SK-N-SH (cell line): ENCODE measurements at regions not wholly inside any gene's neighbourhood (a gene's known extent, or its start where the extent isn't known, plus 50 kb on each side); places are given as distances from the start of the nearest gene placed in this dataset.

Source experiments
- CTCF ChIA-PET: fragments of 300-600, 350-600 bp; formaldehyde crosslinking; extraction: SDS; loops from one replicate; lab custom pipeline; 2021; lab: Yijun Ruan, JAX
- POLR2A ChIA-PET: fragments of 350-600 bp; sonication (Branson Sonifier 250); formaldehyde crosslinking; extraction: SDS; loops from one replicate; lab custom pipeline; 2020; ENCODE audit warnings: antibody characterized with exemption, inconsistent platforms; lab: Yijun Ruan, JAX
- DNase-seq: peaks from one replicate; pipeline ENCODE4 v3.0.0; 2012
- H2AFZ ChIP-seq: fragments of 200-600 bp; sonication (generic); 2 replicates; pipeline ENCODE4 v1.8.1; 2016; ENCODE audit warnings: antibody characterized with exemption, mild to moderate bottlenecking, low read depth
- H3F3A ChIP-seq: fragments of 200-600 bp; sonication (generic); replicated peaks from 2 replicates; pipeline ENCODE3; 2016; ENCODE audit warnings: antibody characterized with exemption, mild to moderate bottlenecking; ENCODE audit not compliant: insufficient read depth
- H3K27ac ChIP-seq, 2 experiments: fragments of 200-500 bp in 1 of 2; fragments of 200-600 bp in 1 of 2; sonication (Bioruptor generic) in 1 of 2; sonication (generic), shearing (Covaris generic) in 1 of 2; 2 replicates each; pipeline versions ENCODE4 v1.5.1 to v1.6.1; 2014 to 2016; ENCODE audit warnings: low read depth in 2 of 2, inconsistent platforms in 1 of 2, low read length in 1 of 2, mild to moderate bottlenecking in 1 of 2, mixed read lengths in 1 of 2
- H3K27me3 ChIP-seq: fragments of 200-600 bp; sonication (generic), shearing (Covaris generic); 2 replicates; pipeline ENCODE4 v1.6.1; 2016; ENCODE audit warnings: mixed run types; ENCODE audit not compliant: insufficient read depth
- H3K36me3 ChIP-seq, 2 experiments: fragments of 200-500 bp in 1 of 2; fragments of 200-600 bp in 1 of 2; sonication (Bioruptor generic) in 1 of 2; sonication (generic) in 1 of 2; replicated peaks in 1 of 2; 2 replicates each; pipeline versions ENCODE3 to v1.5.1; 2014 to 2016; ENCODE audit warnings: low read length in 1 of 2, mild to moderate bottlenecking in 1 of 2; ENCODE audit not compliant: insufficient read depth in 2 of 2, control insufficient read depth in 1 of 2
- H3K4me1 ChIP-seq, 2 experiments: fragments of 200-500 bp in 1 of 2; fragments of 200-600 bp in 1 of 2; sonication (Bioruptor generic) in 1 of 2; sonication (generic), shearing (Covaris generic) in 1 of 2; 2 replicates each; pipeline versions ENCODE4 v1.5.1 to v1.6.1; 2014 to 2016; ENCODE audit warnings: low read depth in 1 of 2, low read length in 1 of 2, mixed run types in 1 of 2; ENCODE audit not compliant: insufficient read depth in 2 of 2, control insufficient read depth in 1 of 2
- H3K4me2 ChIP-seq: fragments of 200-600 bp; sonication (generic), shearing (Covaris generic); 2 replicates; pipeline ENCODE4 v1.6.1; 2017; ENCODE audit warnings: mixed run types
- H3K4me3 ChIP-seq, 2 experiments: fragments of 200-500 bp in 1 of 2; fragments of 200-600 bp in 1 of 2; sonication (Bioruptor generic) in 1 of 2; sonication (generic), shearing (Covaris generic) in 1 of 2; 2 replicates each; pipeline versions ENCODE4 v1.5.1 to v1.8.1; 2014 to 2016; ENCODE audit warnings: low read depth in 2 of 2, inconsistent platforms in 1 of 2, low read length in 1 of 2, mild to moderate bottlenecking in 1 of 2, mixed read lengths in 1 of 2, moderate library complexity in 1 of 2
- H3K79me2 ChIP-seq: fragments of 200-600 bp; sonication (generic); 2 replicates; pipeline ENCODE4 v1.8.1; 2017; ENCODE audit warnings: mild to moderate bottlenecking; ENCODE audit not compliant: insufficient read depth
- H3K9ac ChIP-seq: fragments of 200-600 bp; sonication (generic); 2 replicates; pipeline ENCODE4 v1.6.1; 2017; ENCODE audit warnings: mixed run types
- H3K9me2 ChIP-seq: fragments of 200-600 bp; sonication (generic); 2 replicates; pipeline ENCODE4 v1.6.1; 2017; ENCODE audit warnings: mixed run types
- H3K9me3 ChIP-seq: fragments of 200-600 bp; sonication (generic); 2 replicates; pipeline ENCODE4 v1.6.1; 2017; ENCODE audit warnings: mixed run types, mild to moderate bottlenecking, moderate library complexity
- H4K20me1 ChIP-seq: fragments of 200-600 bp; sonication (generic); 2 replicates; pipeline ENCODE4 v1.6.1; 2017; ENCODE audit warnings: mild to moderate bottlenecking, mixed run types; ENCODE audit not compliant: insufficient read depth
- CHD2 ChIP-seq: fragments of 150-350 bp; IDR thresholded peaks from 2 replicates; pipeline ENCODE4 v1.6.1; 2018; ENCODE audit warnings: low read length; ENCODE audit not compliant: partially characterized antibody
- ELF1 ChIP-seq: IDR thresholded peaks from 2 replicates; pipeline ENCODE4 v1.4.0; 2012
- EZH2phosphoT487 ChIP-seq: fragments of 200-600 bp; sonication (generic); IDR thresholded peaks from 2 replicates; pipeline ENCODE4 v1.6.1; 2017; ENCODE audit warnings: low read depth, mixed run types, mild to moderate bottlenecking, antibody characterized with exemption, moderate library complexity, borderline replicate concordance
- FOXM1 ChIP-seq: IDR thresholded peaks from 2 replicates; pipeline ENCODE4 v1.4.0; 2012; ENCODE audit warnings: low read depth, mild to moderate bottlenecking
- GABPA ChIP-seq: IDR thresholded peaks from 2 replicates; pipeline ENCODE4 v1.4.0; 2012; ENCODE audit warnings: low read depth, mild to moderate bottlenecking
- GATA2 ChIP-seq: sonication (generic); formaldehyde crosslinking; IDR thresholded peaks from 2 replicates; pipeline ENCODE4 v1.5.0; 2020; ENCODE audit warnings: mild to moderate bottlenecking, missing genetic modification reagents
- JUND ChIP-seq: IDR thresholded peaks from 2 replicates; pipeline ENCODE4 v1.4.0; 2012
- MAX ChIP-seq: IDR thresholded peaks from 2 replicates; pipeline ENCODE4 v1.4.0; 2012; ENCODE audit warnings: low read depth
- MEF2A ChIP-seq: IDR thresholded peaks from 2 replicates; pipeline ENCODE4 v1.4.0; 2012; ENCODE audit warnings: low read depth, borderline replicate concordance
- MXI1 ChIP-seq: IDR thresholded peaks from 2 replicates; pipeline ENCODE4 v1.6.1; 2012; ENCODE audit warnings: mild to moderate bottlenecking, low read depth, low read length, improper control_type of control experiment
- NFIC ChIP-seq: IDR thresholded peaks from 2 replicates; pipeline ENCODE4 v1.4.0; 2012; ENCODE audit warnings: borderline replicate concordance
- POLR2AphosphoS5 ChIP-seq: IDR thresholded peaks from 2 replicates; pipeline ENCODE4 v1.6.1; 2012; ENCODE audit warnings: low read depth, low read length
- RCOR1 ChIP-seq: fragments of 150-350 bp; IDR thresholded peaks from 2 replicates; pipeline ENCODE4 v1.6.1; 2017; ENCODE audit warnings: antibody characterized with exemption, low read length
- RFX5 ChIP-seq: IDR thresholded peaks from 2 replicates; pipeline ENCODE4 v1.6.1; 2012; ENCODE audit warnings: mild to moderate bottlenecking, improper control_type of control experiment, low read length
- SIN3A ChIP-seq: IDR thresholded peaks from 2 replicates; pipeline ENCODE4 v1.6.1; 2012; ENCODE audit warnings: low read depth, mild to moderate bottlenecking, low read length, moderate library complexity, borderline replicate concordance
- SMC3 ChIP-seq: IDR thresholded peaks from 2 replicates; pipeline ENCODE4 v1.6.1; 2012; ENCODE audit warnings: low read depth, low read length, improper control_type of control experiment
- TCF12 ChIP-seq: IDR thresholded peaks from 2 replicates; pipeline ENCODE4 v1.4.0; 2012
- USF1 ChIP-seq: IDR thresholded peaks from 2 replicates; pipeline ENCODE4 v1.4.0; 2012; ENCODE audit warnings: low read depth, borderline replicate concordance
- USF2 ChIP-seq: fragments of 150-350 bp; IDR thresholded peaks from 2 replicates; pipeline ENCODE4 v1.6.1; 2017; ENCODE audit warnings: antibody characterized with exemption, low read length, low read depth, borderline replicate concordance
- ZBTB33 ChIP-seq: IDR thresholded peaks from 2 replicates; pipeline ENCODE4 v1.4.0; 2012; ENCODE audit warnings: low read depth, borderline replicate concordance
- WGBS: methylation state at CpG from one replicate; pipeline ENCODE4 v1.1.6; 2017; ENCODE audit warnings: low lambda C conversion rate; 5-methylcytosine and 5-hydroxymethylcytosine counted together

- Histone ChIP-seq H3K27ac (no peak overlapping the region), H3K4me2 (no peak overlapping the region), H3K79me2 (no peaks in the 10 kb centered on the region), H2AFZ (no peak overlapping the region), H3K27me3 (no peaks in the 10 kb centered on the region), H3K4me3 (no peak overlapping the region), H3K9me2 (no peaks in the 10 kb centered on the region), H3K36me3 (no peaks in the 10 kb centered on the region), H3F3A (no peaks in the 10 kb centered on the region), H3K9ac (no peak overlapping the region), H4K20me1 (no peaks in the 10 kb centered on the region), H3K4me1 (no peaks in the 10 kb centered on the region), H3K9me3 (no peaks in the 10 kb centered on the region)
- ChIA-PET CTCF (no interaction called here), POLR2A (no interaction called here)
- DNase-seq: no peak
- WGBS: 85% methylated on average over 1 of the region's 1 CpG
- TF ChIP-seq NFIC (no peak), USF2 (no peak), FOXM1 (no peak), SMC3 (no peak), EZH2phosphoT487 (no peak)
These were observed 961.3 kb downstream of the SOCS6 start for GRCh38 chr18:71250191-71250590.

- Histone ChIP-seq H3K27me3 (no peaks in the 10 kb centered on the region), H4K20me1 (no peaks in the 10 kb centered on the region), H3K9ac (no peak overlapping the region), H3K4me1 (no peaks in the 10 kb centered on the region), H3K27ac (no peak overlapping the region), H3K9me3 (no peaks in the 10 kb centered on the region), H3K79me2 (no peaks in the 10 kb centered on the region), H2AFZ (no peak overlapping the region), H3K4me2 (no peak overlapping the region), H3K4me3 (no peak overlapping the region), H3F3A (no peaks in the 10 kb centered on the region), H3K9me2 (no peaks in the 10 kb centered on the region), H3K36me3 (no peaks in the 10 kb centered on the region)
- ChIA-PET POLR2A (no interaction called here), CTCF (no interaction called here)
- TF ChIP-seq MEF2A (no peak), RCOR1 (no peak), POLR2AphosphoS5 (no peak), MAX (no peak), GABPA (no peak), USF1 (no peak)
- DNase-seq: no peak
These were observed 960.9 kb downstream of the SOCS6 start for GRCh38 chr18:71249791-71250190.

GRCh38 chr18:71242981-71243380, 954.1 kb downstream of the SOCS6 start:
- CTCF ChIA-PET: no interaction called here

More at GRCh38 chr18:71242981-71243380, 954.1 kb downstream of the SOCS6 start:
- Histone ChIP-seq H2AFZ (no peak overlapping the region), H3F3A (no peaks in the 10 kb centered on the region), H3K4me3 (no peak overlapping the region), H3K79me2 (no peaks in the 10 kb centered on the region), H3K27ac (no peak overlapping the region), H3K36me3 (no peaks in the 10 kb centered on the region), H4K20me1 (no peaks in the 10 kb centered on the region), H3K4me1 (peaks cover 0 to 2% of the 10 kb centered on the region in 2 experiments; a peak in 2 of 4 replicates), H3K27me3 (no peaks in the 10 kb centered on the region), H3K4me2 (no peak overlapping the region), H3K9me3 (no peaks in the 10 kb centered on the region), H3K9me2 (no peaks in the 10 kb centered on the region), H3K9ac (no peak overlapping the region)
- POLR2A ChIA-PET: no interaction called here
- DNase-seq: no peak
- TF ChIP-seq ELF1 (no peak), ZBTB33 (no peak), GABPA (no peak), MEF2A (no peak), GATA2 (no peak), TCF12 (no peak), CHD2 (no peak), RFX5 (no peak), MAX (no peak), USF1 (no peak), JUND (no peak), MXI1 (no peak), SIN3A (no peak), POLR2AphosphoS5 (no peak)
- WGBS: 87% methylated on average over 5 of the region's 5 CpGs
